Amniotic epithelial cell (primary cell): ENCODE measurements at regions not wholly inside any gene's neighbourhood (a gene's known extent, or its start where the extent isn't known, plus 50 kb on each side); places are given as distances from the start of the nearest gene placed in this dataset.
A peak's percentile ranks its signal among the peaks of the same experiment; 100 is the strongest.
"Not testable (repeated sequence)": the region's sequence is repeated elsewhere in the genome, so short reads cannot be mapped to it uniquely, and the experiment has no call there.

Experiments used
- DNase-seq: peaks from one replicate; pipeline ENCODE4 v3.0.0-alpha.2; 2010; ENCODE audit warnings: low read depth

GRCh38 chr12:33589576-33590114 lies 150.0 kb upstream of the SYT10 start:
- no peak for DNase-seq

- DNase-seq = no peak
These were observed 154.1 kb upstream of the SYT10 start for GRCh38 chr12:33593753-33594152.

GRCh38 chr12:33596061-33596460 lies 156.4 kb upstream of the SYT10 start:
- peak; percentile 1 for DNase-seq

GRCh38 chr12:33596814-33597213 lies 157.2 kb upstream of the SYT10 start:
- DNase-seq = no peak

GRCh38 chr12:33602515-33602914 lies 162.9 kb upstream of the SYT10 start:
- no peak for DNase-seq

GRCh38 chr12:33605757-33606156 lies 166.1 kb upstream of the SYT10 start:
- DNase-seq = peak; percentile 2

- DNase-seq = no peak
These were observed 170.3 kb upstream of the SYT10 start for GRCh38 chr12:33609910-33610309.

GRCh38 chr12:33614630-33615029 lies 175.0 kb upstream of the SYT10 start:
- DNase-seq = no peak

GRCh38 chr12:33617218-33617617 lies 177.6 kb upstream of the SYT10 start:
- no peak for DNase-seq

- no peak for DNase-seq
These were observed 188.5 kb upstream of the SYT10 start for GRCh38 chr12:33628087-33628486.

- DNase-seq = no peak
These were observed 194.9 kb upstream of the SYT10 start for GRCh38 chr12:33634544-33634943.

GRCh38 chr12:33636930-33637329 lies 197.3 kb upstream of the SYT10 start:
- DNase-seq = not testable (repeated sequence)

- DNase-seq = no peak
These were observed 200.4 kb upstream of the SYT10 start for GRCh38 chr12:33639975-33640374.

- no peak for DNase-seq
These were observed 210.4 kb upstream of the SYT10 start for GRCh38 chr12:33649992-33650391.

GRCh38 chr12:33650832-33651231 lies 211.2 kb upstream of the SYT10 start:
- DNase-seq = no peak

- DNase-seq = no peak
These were observed 213.7 kb upstream of the SYT10 start for GRCh38 chr12:33653362-33653761.

- no peak for DNase-seq
These were observed 214.7 kb upstream of the SYT10 start for GRCh38 chr12:33654313-33654712.

GRCh38 chr12:33663000-33663654 lies 223.5 kb upstream of the SYT10 start:
- DNase-seq = no peak

- no peak for DNase-seq
These were observed 229.7 kb upstream of the SYT10 start for GRCh38 chr12:33669349-33669748.

- no peak for DNase-seq
These were observed 230.7 kb upstream of the SYT10 start for GRCh38 chr12:33670284-33670683.

GRCh38 chr12:33671676-33672075 lies 232.1 kb upstream of the SYT10 start:
- no peak for DNase-seq

GRCh38 chr12:33672836-33673577 lies 233.4 kb upstream of the SYT10 start:
- DNase-seq = no peak

- no peak for DNase-seq
These were observed 237.2 kb upstream of the SYT10 start for GRCh38 chr12:33676866-33677265.
